H1 (cell line): ENCODE measurements at regions not wholly inside any gene's neighbourhood (a gene's known extent, or its start where the extent isn't known, plus 50 kb on each side); places are given as distances from the start of the nearest gene placed in this dataset.

Source experiments
- CTCF ChIA-PET: fragments of 300-600 bp; sonication (Branson Sonifier 250); formaldehyde crosslinking; loops from one replicate; lab custom pipeline; 2021; ENCODE audit not compliant: partially characterized antibody; lab: Charles Lee
- POLR2A ChIA-PET: fragments of 300-600 bp; sonication (Branson Sonifier 250); formaldehyde crosslinking; loops from one replicate; lab custom pipeline; 2021; ENCODE audit warnings: inconsistent platforms; ENCODE audit not compliant: partially characterized antibody; lab: Charles Lee
- DNase-seq, 2 experiments: peaks; one replicate each; pipeline versions ENCODE4 v3.0.0 to v3.0.0-alpha.2; 2010 to 2022; ENCODE audit warnings: low spot score in 2 of 2, low read depth in 1 of 2, mixed read lengths in 1 of 2
- FAIRE-seq: peaks from 2 replicates; lab custom pipeline; 2011; peaks lifted over from hg19 to GRCh38; lab: Jason Lieb, UNC
- H2AFZ ChIP-seq: 2 replicates; pipeline ENCODE4 v1.8.1; 2012; ENCODE audit warnings: low read length, inconsistent platforms
- H2AK5ac ChIP-seq: 2 replicates; pipeline ENCODE4 v1.6.1; 2013; ENCODE audit warnings: low read depth, low read length
- H2BK120ac ChIP-seq: replicated peaks from 2 replicates; pipeline ENCODE3; 2013; ENCODE audit warnings: low read depth, low read length, inconsistent platforms
- H2BK12ac ChIP-seq: 2 replicates; pipeline ENCODE4 v1.6.1; 2013; ENCODE audit warnings: low read depth, low read length
- H2BK15ac ChIP-seq: 2 replicates; pipeline ENCODE4 v1.6.1; 2013; ENCODE audit warnings: low read length
- H2BK20ac ChIP-seq: 2 replicates; pipeline ENCODE4 v1.6.1; 2013; ENCODE audit warnings: low read length
- H2BK5ac ChIP-seq: 2 replicates; pipeline ENCODE4 v1.6.1; 2013; ENCODE audit warnings: low read depth, low read length
- H3K14ac ChIP-seq: 2 replicates; pipeline ENCODE4 v1.6.1; 2013; ENCODE audit warnings: inconsistent platforms; ENCODE audit not compliant: insufficient read length
- H3K18ac ChIP-seq: 2 replicates; pipeline ENCODE4 v1.6.1; 2013; ENCODE audit warnings: low read length; ENCODE audit errors: extremely low read depth
- H3K23ac ChIP-seq: 2 replicates; pipeline ENCODE4 v1.6.1; 2013; ENCODE audit warnings: inconsistent platforms; ENCODE audit not compliant: insufficient read length
- H3K23me2 ChIP-seq: 2 replicates; pipeline ENCODE4 v1.6.1; 2013; ENCODE audit warnings: low read depth, low read length
- H3K27ac ChIP-seq: 2 replicates; pipeline ENCODE4 v1.6.1; 2011; ENCODE audit warnings: low read depth, low read length, inconsistent platforms
- H3K27me3 ChIP-seq, 4 experiments: replicated peaks in 1 of 4; 1 replicate in 1 of 4; 2 replicates in 3 of 4; pipeline versions ENCODE4 v1.6.1 to v1.8.1; 2011 to 2013; ENCODE audit warnings: low read length in 3 of 4, mild to moderate bottlenecking in 3 of 4, inconsistent platforms in 2 of 4, mixed read lengths in 2 of 4, moderate library complexity in 1 of 4; ENCODE audit not compliant: control insufficient read depth in 3 of 4, insufficient read depth in 3 of 4; ENCODE audit errors: extremely low read depth in 1 of 4
- H3K36me3 ChIP-seq, 4 experiments: 2 replicates each; pipeline versions ENCODE4 v1.6.1 to v1.8.1; 2011 to 2013; ENCODE audit warnings: mild to moderate bottlenecking in 4 of 4, low read length in 3 of 4, moderate library complexity in 2 of 4, control low read depth in 1 of 4, inconsistent platforms in 1 of 4; ENCODE audit not compliant: insufficient read depth in 4 of 4, control insufficient read depth in 2 of 4
- H3K4ac ChIP-seq: replicated peaks from 2 replicates; pipeline ENCODE3; 2013; ENCODE audit warnings: low read length, low read depth, mixed read lengths, inconsistent platforms; ENCODE audit not compliant: insufficient read length
- H3K4me1 ChIP-seq, 4 experiments: replicated peaks in 1 of 4; 1 replicate in 1 of 4; 2 replicates in 3 of 4; pipeline versions ENCODE4 v1.6.1 to v1.8.1; 2011 to 2013; ENCODE audit warnings: low read length in 3 of 4, inconsistent platforms in 2 of 4, mixed read lengths in 1 of 4; ENCODE audit not compliant: insufficient read depth in 4 of 4, control insufficient read depth in 3 of 4
- H3K4me2 ChIP-seq, 2 experiments: 2 replicates each; pipeline versions ENCODE4 v1.6.1 to v1.8.1; 2011 to 2013; ENCODE audit warnings: low read depth in 2 of 2, low read length in 2 of 2, control low read depth in 1 of 2, inconsistent platforms in 1 of 2, mild to moderate bottlenecking in 1 of 2; ENCODE audit not compliant: insufficient read depth in 1 of 2
- H3K4me3 ChIP-seq, 4 experiments: fragments of 200-600, 300-600 bp in 1 of 4; sonication (generic), shearing (Covaris generic), sonication (Bioruptor Twin) in 1 of 4; 2 replicates each; pipeline versions ENCODE4 v1.5.1 to v1.8.1; 2011 to 2016; ENCODE audit warnings: low read length in 4 of 4, low read depth in 3 of 4, control low read depth in 2 of 4, inconsistent platforms in 2 of 4, mild to moderate bottlenecking in 2 of 4, mixed read lengths in 1 of 4, moderate library complexity in 1 of 4; ENCODE audit not compliant: insufficient read depth in 2 of 4; ENCODE audit errors: extremely low read depth in 1 of 4
- H3K56ac ChIP-seq: replicated peaks from 2 replicates; pipeline ENCODE3; 2013; ENCODE audit warnings: low read depth, mild to moderate bottlenecking, mixed read lengths, low read length, inconsistent platforms; ENCODE audit not compliant: insufficient read length
- H3K79me1 ChIP-seq: 2 replicates; pipeline ENCODE4 v1.6.1; 2013; ENCODE audit warnings: low read depth, low read length, control low read depth
- H3K79me2 ChIP-seq, 2 experiments: 2 replicates each; pipeline versions ENCODE4 v1.6.1 to v1.8.1; 2012 to 2013; ENCODE audit warnings: low read length in 2 of 2, mild to moderate bottlenecking in 2 of 2, inconsistent platforms in 1 of 2; ENCODE audit not compliant: insufficient read depth in 2 of 2, control insufficient read depth in 1 of 2
- H3K9ac ChIP-seq, 4 experiments: replicated peaks in 1 of 4; 1 replicate in 1 of 4; 2 replicates in 3 of 4; pipeline versions ENCODE4 v1.6.1 to v1.8.1; 2011 to 2013; ENCODE audit warnings: low read depth in 3 of 4, low read length in 3 of 4, control low read depth in 2 of 4, mild to moderate bottlenecking in 2 of 4, moderate library complexity in 2 of 4, inconsistent platforms in 1 of 4; ENCODE audit errors: extremely low read depth in 1 of 4
- H3K9me3 ChIP-seq, 2 experiments: 2 replicates each; pipeline versions ENCODE4 v1.6.1 to v1.8.1; 2012 to 2013; ENCODE audit warnings: mild to moderate bottlenecking in 2 of 2, moderate library complexity in 2 of 2, control low read depth in 1 of 2, inconsistent platforms in 1 of 2, low read depth in 1 of 2, low read length in 1 of 2, mixed read lengths in 1 of 2; ENCODE audit not compliant: insufficient read depth in 2 of 2
- H4K20me1 ChIP-seq, 2 experiments: replicated peaks in 1 of 2; 2 replicates each; pipeline versions ENCODE3 to v1.8.1; 2011 to 2013; ENCODE audit warnings: inconsistent platforms in 2 of 2, low read length in 2 of 2, mild to moderate bottlenecking in 1 of 2; ENCODE audit not compliant: insufficient read depth in 2 of 2, control insufficient read depth in 1 of 2
- H4K5ac ChIP-seq: 2 replicates; pipeline ENCODE4 v1.6.1; 2013; ENCODE audit warnings: low read length, low read depth, mixed read lengths, inconsistent platforms; ENCODE audit not compliant: insufficient read length
- H4K8ac ChIP-seq: 2 replicates; pipeline ENCODE4 v1.8.0; 2013; ENCODE audit warnings: mild to moderate bottlenecking, moderate library complexity, low read length, inconsistent platforms; ENCODE audit not compliant: insufficient read depth; ENCODE audit errors: extremely low read depth
- H4K91ac ChIP-seq: replicated peaks from 2 replicates; pipeline ENCODE3; 2013; ENCODE audit warnings: low read length, mixed read lengths, inconsistent platforms; ENCODE audit not compliant: insufficient read length
- BACH1 ChIP-seq: IDR thresholded peaks from 2 replicates; pipeline ENCODE4 v1.6.1; 2012; ENCODE audit warnings: low read length, improper control_type of control experiment
- CEBPB ChIP-seq: IDR thresholded peaks from 2 replicates; pipeline ENCODE4 v1.6.1; 2012; ENCODE audit warnings: low read depth, low read length
- CREB1 ChIP-seq: IDR thresholded peaks from 2 replicates; pipeline ENCODE4 v1.6.1; 2012; ENCODE audit warnings: inconsistent platforms
- CTCF ChIP-seq, 3 experiments: IDR thresholded peaks; 1 replicate in 2 of 3; 2 replicates in 1 of 3; pipeline versions ENCODE4 v1.5.1 to v1.6.1; 2011; ENCODE audit warnings: low read length in 3 of 3, mild to moderate bottlenecking in 3 of 3, inconsistent platforms in 2 of 3, low read depth in 1 of 3, moderate library complexity in 1 of 3; ENCODE audit not compliant: insufficient read depth in 1 of 3; ENCODE audit errors: control extremely low read depth in 1 of 3
- HDAC6 ChIP-seq: IDR thresholded peaks from one replicate; pipeline ENCODE4 v1.7.1; 2012; ENCODE audit warnings: low read depth, mild to moderate bottlenecking, inconsistent platforms, low read length, moderate library complexity
- POLR2AphosphoS5 ChIP-seq: IDR thresholded peaks from 2 replicates; pipeline ENCODE4 v1.6.1; 2011; ENCODE audit warnings: low read depth, low read length
- RXRA ChIP-seq: IDR thresholded peaks from 2 replicates; pipeline ENCODE4 v1.6.1; 2011; ENCODE audit warnings: low read depth, mild to moderate bottlenecking, low read length, moderate library complexity; ENCODE audit not compliant: insufficient read depth
- SP1 ChIP-seq: IDR thresholded peaks from 2 replicates; pipeline ENCODE4 v1.6.1; 2011; ENCODE audit warnings: low read depth, low read length
- SP4 ChIP-seq: IDR thresholded peaks from 2 replicates; pipeline ENCODE4 v1.6.1; 2012; ENCODE audit warnings: low read length, inconsistent platforms
- SRF ChIP-seq: IDR thresholded peaks from 2 replicates; pipeline ENCODE4 v1.6.1; 2011; ENCODE audit warnings: mild to moderate bottlenecking, low read depth, low read length, moderate library complexity
- SUZ12 ChIP-seq: fragments of 200-600 bp; sonication (generic); IDR thresholded peaks from 2 replicates; pipeline ENCODE4 v1.6.1; 2012; ENCODE audit warnings: mild to moderate bottlenecking, inconsistent platforms, low read length, moderate library complexity, mixed read lengths
- TAF7 ChIP-seq: optimal IDR thresholded peaks from 2 replicates; pipeline ENCODE3; 2011; ENCODE audit warnings: low read depth, mild to moderate bottlenecking, inconsistent platforms, low read length, moderate library complexity, borderline replicate concordance
- TBP ChIP-seq: IDR thresholded peaks from 2 replicates; pipeline ENCODE4 v1.6.1; 2011; ENCODE audit warnings: low read depth, low read length, improper control_type of control experiment
- WGBS, 2 experiments: shearing (Covaris generic) in 1 of 2; methylation state at CpG; one replicate each; pipeline versions ENCODE4 v1.1.6 to v1.1.7; 2013 to 2015; ENCODE audit warnings: low lambda C conversion rate in 2 of 2, mixed read lengths in 2 of 2, inconsistent platforms in 1 of 2, low coverage in 1 of 2, missing lambda C conversion rate in 1 of 2; ENCODE audit not compliant: insufficient replicate concordance in 2 of 2, insufficient coverage in 1 of 2, insufficient read length in 1 of 2; ENCODE audit errors: extremely low coverage in 1 of 2, missing lambda C conversion rate in 1 of 2; 5-methylcytosine and 5-hydroxymethylcytosine counted together

DNA sequence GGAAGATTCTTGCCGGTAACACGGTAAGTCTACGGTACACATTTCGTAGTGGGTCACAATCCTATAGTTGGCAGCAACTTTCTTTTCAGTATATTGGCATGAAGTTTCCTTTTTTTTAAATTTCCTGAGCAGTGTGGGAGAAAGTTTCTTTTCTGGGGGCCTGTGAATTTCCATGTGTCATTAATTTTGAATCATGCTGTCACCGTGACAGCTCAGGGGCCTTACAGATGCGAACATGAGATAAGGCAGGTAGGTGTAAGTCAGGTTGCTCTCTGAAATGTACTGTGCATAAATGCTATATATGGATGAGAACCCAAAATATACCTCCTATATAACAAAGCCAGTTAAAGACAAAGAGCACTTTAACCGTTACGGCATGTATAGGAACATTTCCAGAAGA lies 65.4 kb upstream of the SEM1 start:
- Histone ChIP-seq H3K79me1 (no peaks in the 10 kb centered on the region), H3K36me3 (no peaks in the 10 kb centered on the region), H2BK12ac (no peak overlapping the region), H3K79me2 (no peaks in the 10 kb centered on the region), H3K27ac (no peak overlapping the region), H2BK15ac (no peak overlapping the region), H3K4me1 (peaks cover 0 to 3% (median 0%) of the 10 kb centered on the region in 4 experiments; a peak in 1 of 7 replicates), H3K23ac (no peak overlapping the region), H2AK5ac (no peak overlapping the region), H3K4me3 (no peak overlapping the region), H4K20me1 (no peaks in the 10 kb centered on the region), H3K9me3 (no peaks in the 10 kb centered on the region), H3K4me2 (no peak overlapping the region), H3K4ac (no peak overlapping the region), H4K5ac (no peak overlapping the region), H2AFZ (no peak overlapping the region), H2BK120ac (no peak overlapping the region), H3K18ac (no peak overlapping the region), H2BK20ac (no peak overlapping the region), H3K27me3 (peaks cover 0 to 1% (median 0%) of the 10 kb centered on the region in 4 experiments; a peak in 1 of 7 replicates), H4K91ac (no peak overlapping the region), H4K8ac (no peak overlapping the region), H2BK5ac (no peak overlapping the region), H3K14ac (no peak overlapping the region), H3K9ac (no peak overlapping the region), H3K56ac (no peak overlapping the region), H3K23me2 (no peaks in the 10 kb centered on the region)
- POLR2A ChIA-PET = no interaction called here
- FAIRE-seq = no peak
- no peak for DNase-seq
- CTCF ChIA-PET = interaction anchor here (1.0 kb wide), 1 partner anchor 9 kb away, joined by 3 read pairs; no protein-coding TSS in a partner anchor
- WGBS, 2 experiments = 93% methylated on average over 8 of the region's 8 CpGs; no CpG with 5 or more reads in 1 of the 2 experiments
- TF ChIP-seq POLR2AphosphoS5 (no peak), CTCF (IDR thresholded peaks at IDR 0.05; ENCODE audit: control extremely low read depth in 1 of 3, insufficient read depth in 1 of 3, low read depth in 1 of 3, low read length in 3 of 3) (no peak), TBP (no peak), HDAC6 (no peak), SUZ12 (no peak), SRF (no peak), CREB1 (no peak), CEBPB (no peak), RXRA (no peak), SP1 (no peak), TAF7 (no peak), BACH1 (no peak), SP4 (no peak)
